Transverse colon (tissue), 3 donors: ENCODE measurements at regions not wholly inside any gene's neighbourhood (a gene's known extent, or its start where the extent isn't known, plus 50 kb on each side); places are given as distances from the start of the nearest gene placed in this dataset.

Experiments used
- POLR2A ChIP-seq: fragments of 450-650 bp; IDR thresholded peaks from one replicate; pipeline ENCODE4 v1.6.1; 2016; ENCODE audit warnings: antibody characterized with exemption, mild to moderate bottlenecking, moderate library complexity
- TF ChIP-seq, protein P1 (sequence below), 5 experiments: fragments of 200-600 bp in 3 of 5; fragments of 450-650 bp in 2 of 5; sonication (generic) in 3 of 5; IDR thresholded peaks; 1 replicate in 2 of 5; 2 replicates in 3 of 5; pipeline ENCODE4 v1.5.1; 2016 to 2017; ENCODE audit warnings: antibody characterized with exemption in 5 of 5, inconsistent platforms in 3 of 5, mild to moderate bottlenecking in 2 of 5, moderate library complexity in 1 of 5

- TF ChIP-seq, protein P1, sequence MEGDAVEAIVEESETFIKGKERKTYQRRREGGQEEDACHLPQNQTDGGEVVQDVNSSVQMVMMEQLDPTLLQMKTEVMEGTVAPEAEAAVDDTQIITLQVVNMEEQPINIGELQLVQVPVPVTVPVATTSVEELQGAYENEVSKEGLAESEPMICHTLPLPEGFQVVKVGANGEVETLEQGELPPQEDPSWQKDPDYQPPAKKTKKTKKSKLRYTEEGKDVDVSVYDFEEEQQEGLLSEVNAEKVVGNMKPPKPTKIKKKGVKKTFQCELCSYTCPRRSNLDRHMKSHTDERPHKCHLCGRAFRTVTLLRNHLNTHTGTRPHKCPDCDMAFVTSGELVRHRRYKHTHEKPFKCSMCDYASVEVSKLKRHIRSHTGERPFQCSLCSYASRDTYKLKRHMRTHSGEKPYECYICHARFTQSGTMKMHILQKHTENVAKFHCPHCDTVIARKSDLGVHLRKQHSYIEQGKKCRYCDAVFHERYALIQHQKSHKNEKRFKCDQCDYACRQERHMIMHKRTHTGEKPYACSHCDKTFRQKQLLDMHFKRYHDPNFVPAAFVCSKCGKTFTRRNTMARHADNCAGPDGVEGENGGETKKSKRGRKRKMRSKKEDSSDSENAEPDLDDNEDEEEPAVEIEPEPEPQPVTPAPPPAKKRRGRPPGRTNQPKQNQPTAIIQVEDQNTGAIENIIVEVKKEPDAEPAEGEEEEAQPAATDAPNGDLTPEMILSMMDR (IDR thresholded peaks at IDR 0.05), result no peak
- no peak for TF ChIP-seq POLR2A
Measured at GRCh38 chr4:61024610-61025009, 175.5 kb upstream of the ADGRL3 start.
